Amniotic epithelial cell (primary cell): ENCODE measurements at regions not wholly inside any gene's neighbourhood (a gene's known extent, or its start where the extent isn't known, plus 50 kb on each side); places are given as distances from the start of the nearest gene placed in this dataset.

Source experiments
- DNase-seq: peaks from one replicate; pipeline ENCODE4 v3.0.0-alpha.2; 2010; ENCODE audit warnings: low read depth

DNA sequence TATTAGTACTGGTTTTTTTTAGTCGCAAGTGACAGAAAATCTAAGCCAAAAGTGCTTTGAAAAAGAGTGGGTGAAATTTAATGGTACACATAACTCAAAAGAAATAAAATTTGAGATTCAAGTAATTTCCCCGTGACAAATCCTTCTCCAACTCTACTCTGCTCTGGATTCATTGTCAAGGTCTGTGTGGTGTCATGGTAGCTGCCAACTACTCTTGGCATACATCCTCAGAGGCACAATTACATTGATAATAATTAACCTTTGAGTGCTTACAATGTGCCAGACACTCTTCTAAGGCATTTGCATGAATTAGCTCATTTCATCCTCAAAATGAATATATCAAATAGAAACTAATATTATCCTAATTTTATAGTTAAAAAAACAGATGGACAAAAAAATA lies 1153.9 kb upstream of the NCAM2 start:
- DNase-seq, result no peak

- DNase-seq, result no peak
Observed at GRCh38 chr21:19850157-19850556, 1148.1 kb upstream of the NCAM2 start.

GRCh38 chr21:19853061-19853460 lies 1145.1 kb upstream of the NCAM2 start:
- DNase-seq, result no peak

DNA sequence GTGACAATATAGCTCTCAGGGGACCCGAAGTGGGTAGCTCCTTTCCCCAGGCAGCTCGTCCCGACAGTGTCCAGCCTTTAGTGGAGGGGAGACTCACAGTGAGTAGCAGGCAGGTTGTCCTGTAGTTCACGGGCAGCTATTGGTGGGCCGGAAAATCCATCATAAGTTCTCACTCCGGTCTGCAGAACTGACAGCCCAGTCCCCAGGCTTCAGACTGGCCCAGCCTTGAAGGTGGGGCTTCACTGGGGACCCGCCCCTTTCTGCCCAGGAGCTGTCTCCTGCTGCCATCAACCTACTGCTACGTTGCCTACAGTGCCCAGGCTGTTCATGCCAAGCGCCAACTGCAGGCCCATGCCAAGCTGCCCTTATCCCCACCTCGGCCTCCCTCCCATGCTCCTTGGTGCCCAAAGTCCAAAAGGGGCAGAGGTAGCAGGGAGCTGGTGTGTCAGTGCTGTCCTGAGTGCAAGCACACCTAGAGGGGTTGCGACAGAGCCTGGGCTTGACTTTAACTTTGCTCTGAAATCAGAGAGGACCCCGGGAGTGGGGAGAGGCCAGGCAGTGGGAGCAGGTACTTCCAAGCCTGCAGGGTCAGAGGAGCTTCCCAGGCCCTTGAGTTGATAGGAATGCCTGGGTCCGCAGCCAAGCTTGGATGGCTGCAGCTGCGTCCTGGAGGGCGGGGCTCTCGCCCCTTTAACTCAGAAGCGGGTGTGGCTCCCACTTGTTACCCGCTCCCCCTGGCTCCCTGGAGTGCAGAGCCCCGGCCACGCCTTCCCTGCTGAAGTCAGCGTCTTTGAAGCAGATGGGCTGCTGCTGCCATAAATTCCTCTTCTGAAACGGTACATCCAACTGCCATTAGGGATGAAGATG lies 1144.3 kb upstream of the NCAM2 start:
- no peak for DNase-seq

DNA sequence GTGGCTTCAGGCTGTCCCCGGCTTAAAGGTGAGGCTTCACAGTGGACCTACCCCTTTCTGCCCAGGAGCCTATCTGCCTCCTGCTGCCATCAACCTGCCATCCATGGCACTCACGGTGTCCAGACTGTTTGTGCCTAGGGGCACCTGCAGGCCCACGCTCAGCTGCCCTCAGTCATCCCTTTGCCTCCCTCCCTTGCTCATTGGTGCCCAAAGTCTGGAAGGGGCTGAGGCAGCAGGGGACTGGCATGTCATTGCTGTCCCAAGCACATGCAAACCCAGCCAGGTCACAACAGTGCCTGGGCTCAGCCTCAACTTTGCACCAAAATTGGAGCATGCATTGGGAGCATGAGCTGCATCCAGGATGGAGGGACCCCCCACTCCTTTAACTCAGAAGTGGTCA lies 1142.7 kb upstream of the NCAM2 start:
- no peak for DNase-seq

DNA sequence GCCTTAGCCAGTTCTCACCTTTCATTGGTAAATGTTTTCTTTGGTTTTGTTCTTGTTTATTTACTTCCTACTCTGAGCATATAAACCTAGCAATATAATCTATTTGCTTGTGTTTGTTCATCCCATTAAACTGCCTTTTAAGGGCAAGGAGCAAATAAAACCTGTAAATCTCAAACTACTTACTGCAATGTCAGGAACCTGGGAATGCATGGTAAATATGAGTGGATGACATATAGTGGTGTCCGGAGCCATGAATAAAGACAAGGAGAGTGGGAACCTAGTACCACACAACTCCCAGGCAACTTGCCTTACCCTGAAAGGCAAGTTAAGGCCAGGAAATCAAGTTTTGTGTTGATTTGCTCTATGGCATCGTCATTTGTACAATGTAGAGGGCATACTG lies 1133.7 kb upstream of the NCAM2 start:
- no peak for DNase-seq

- no peak for DNase-seq
Observed at GRCh38 chr21:19870682-19871081, 1127.5 kb upstream of the NCAM2 start.

DNA sequence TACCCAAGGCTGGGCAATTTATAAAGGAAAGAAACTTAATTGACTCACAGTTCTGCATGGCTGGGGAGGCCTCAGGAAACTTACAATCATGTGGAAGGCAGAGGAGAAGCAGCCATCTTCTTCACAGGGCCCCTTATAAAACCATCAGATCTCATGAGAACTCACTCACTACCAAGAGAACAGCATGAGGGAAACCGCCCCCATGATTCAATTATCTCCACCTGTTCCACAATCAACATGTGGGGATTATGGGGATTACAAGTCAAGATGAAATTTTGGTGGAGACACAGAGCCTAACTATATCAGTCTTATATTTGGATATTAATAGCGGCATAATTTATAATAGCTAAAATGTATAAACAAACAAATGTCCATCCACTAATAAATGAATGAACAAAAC lies 1123.7 kb upstream of the NCAM2 start:
- DNase-seq, result no peak

DNA sequence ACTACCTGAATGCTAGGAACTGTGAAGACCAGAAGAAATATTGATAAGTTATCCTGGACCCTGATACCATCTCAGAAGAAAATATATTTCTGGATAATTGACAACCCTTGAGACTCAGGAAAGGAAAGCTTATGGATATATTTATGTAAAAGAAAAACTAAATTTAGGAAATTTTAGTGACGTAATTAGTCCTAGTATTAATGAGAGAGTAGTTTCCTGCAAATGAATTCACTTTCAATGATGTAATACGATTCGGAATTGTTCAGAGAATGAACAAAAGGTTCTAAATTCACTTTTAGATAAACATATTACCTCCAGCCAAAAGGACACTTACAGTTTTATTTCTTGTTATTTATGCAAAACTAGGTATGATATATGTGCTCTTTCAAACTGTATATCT lies 1120.1 kb upstream of the NCAM2 start:
- DNase-seq, result no peak

GRCh38 chr21:19899645-19900044 lies 1098.6 kb upstream of the NCAM2 start:
- DNase-seq, result no peak

GRCh38 chr21:19900149-19900548 lies 1098.1 kb upstream of the NCAM2 start:
- no peak for DNase-seq

GRCh38 chr21:19908390-19908789 lies 1089.8 kb upstream of the NCAM2 start:
- no peak for DNase-seq

DNA sequence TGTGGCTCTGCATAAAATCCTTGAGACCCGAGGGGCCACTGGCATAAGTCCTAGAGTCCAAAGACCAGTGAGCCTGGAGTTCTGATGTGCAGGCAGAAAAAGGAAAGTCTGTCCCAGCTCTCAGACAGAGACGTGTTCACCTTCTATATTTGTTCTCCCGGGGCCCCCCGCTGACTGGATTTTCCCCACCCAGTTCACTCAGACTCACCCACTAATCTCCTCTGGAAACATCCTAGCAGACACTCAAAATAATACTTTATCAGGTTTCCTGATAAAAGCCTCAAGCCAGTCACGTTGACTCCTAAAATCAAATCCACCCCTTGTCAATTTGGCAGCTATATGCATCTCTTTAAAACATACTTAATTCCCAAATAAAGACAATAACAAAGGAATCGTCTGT lies 1084.2 kb upstream of the NCAM2 start:
- no peak for DNase-seq

- DNase-seq, result peak; percentile 59
Observed at GRCh38 chr21:19921211-19921610, 1077.0 kb upstream of the NCAM2 start.

- DNase-seq, result no peak
Observed at GRCh38 chr21:19922122-19922521, 1076.1 kb upstream of the NCAM2 start.

DNA sequence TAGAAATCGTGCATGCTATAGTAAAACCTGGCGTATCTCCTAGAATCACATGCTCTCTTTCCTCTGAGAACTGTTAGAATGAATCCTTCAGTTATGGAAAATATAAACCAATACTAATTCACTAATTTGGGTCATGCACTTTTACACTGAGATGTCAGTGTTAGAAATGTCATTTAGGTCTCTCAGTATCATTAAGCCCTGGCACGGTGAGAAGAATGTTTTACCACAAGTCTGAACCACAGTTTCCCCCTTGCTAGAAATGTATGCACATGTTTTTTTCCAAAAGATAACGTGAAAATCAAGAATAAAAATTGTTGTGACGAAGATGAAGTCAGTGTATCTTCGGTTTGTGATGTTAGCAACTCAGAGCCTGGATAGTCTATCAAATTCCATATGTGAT lies 1062.7 kb upstream of the NCAM2 start:
- DNase-seq, result no peak

DNA sequence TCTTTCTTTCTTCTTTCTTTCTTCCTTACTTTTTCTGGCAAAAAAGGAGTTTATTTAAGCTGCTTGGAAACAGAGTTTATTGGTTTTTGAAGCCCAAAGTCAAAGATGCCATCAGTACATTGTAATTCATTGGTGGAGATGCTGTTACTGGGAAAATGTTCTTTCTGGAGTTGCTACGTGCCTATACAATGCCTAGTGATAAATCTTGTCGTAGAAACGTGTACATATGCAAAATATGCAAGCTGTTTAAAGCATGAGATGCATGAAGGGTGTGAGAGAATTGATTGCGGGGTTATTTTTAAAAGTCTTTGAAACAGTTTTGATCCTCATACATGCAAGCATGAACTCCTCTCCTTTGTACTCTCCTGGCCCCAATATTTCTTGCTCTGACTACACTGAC lies 1060.6 kb upstream of the NCAM2 start:
- no peak for DNase-seq

- no peak for DNase-seq
Observed at GRCh38 chr21:19941626-19942025, 1056.6 kb upstream of the NCAM2 start.

DNA sequence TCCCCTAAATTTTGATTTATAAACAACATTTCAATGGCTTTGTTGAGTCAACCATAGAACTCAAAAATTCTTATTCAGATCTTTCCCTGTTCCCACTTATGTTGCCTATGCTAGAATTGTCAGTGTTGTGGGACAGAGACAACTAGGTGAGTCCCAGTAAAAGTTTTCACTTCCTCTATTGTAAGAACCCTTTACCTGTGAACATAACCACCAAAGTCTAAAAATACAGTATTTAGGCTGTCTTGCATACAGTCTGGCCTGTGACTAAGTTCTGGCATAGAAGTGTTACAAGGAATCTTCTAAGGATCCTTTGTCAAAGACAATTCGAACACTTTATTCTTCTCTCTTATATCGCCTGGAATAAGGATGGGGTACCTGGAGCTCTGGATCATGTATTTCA lies 1047.9 kb upstream of the NCAM2 start:
- DNase-seq, result no peak

DNA sequence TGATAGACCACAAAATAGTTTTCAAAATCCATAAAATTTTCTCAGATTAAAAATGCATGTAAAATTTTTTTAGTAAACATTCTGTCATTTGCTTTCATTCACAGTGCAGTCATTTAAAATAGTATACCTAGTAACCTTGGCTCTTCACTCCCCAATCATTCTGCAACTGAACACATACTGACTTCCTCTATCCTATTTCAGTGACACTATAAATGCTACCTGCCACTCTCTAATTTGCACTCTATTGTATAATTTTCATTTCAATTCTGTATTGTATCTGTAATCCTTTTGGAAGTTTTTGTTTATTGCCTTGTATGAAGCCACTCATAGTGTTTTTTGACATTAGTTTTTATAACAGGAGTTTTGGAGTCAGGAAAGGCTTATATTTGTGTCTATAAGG lies 1029.1 kb upstream of the NCAM2 start:
- no peak for DNase-seq

GRCh38 chr21:19981938-19982337 lies 1016.3 kb upstream of the NCAM2 start:
- no peak for DNase-seq

GRCh38 chr21:19986396-19986795 lies 1011.8 kb upstream of the NCAM2 start:
- DNase-seq, result no peak

GRCh38 chr21:19987671-19988070 lies 1010.5 kb upstream of the NCAM2 start:
- no peak for DNase-seq

DNA sequence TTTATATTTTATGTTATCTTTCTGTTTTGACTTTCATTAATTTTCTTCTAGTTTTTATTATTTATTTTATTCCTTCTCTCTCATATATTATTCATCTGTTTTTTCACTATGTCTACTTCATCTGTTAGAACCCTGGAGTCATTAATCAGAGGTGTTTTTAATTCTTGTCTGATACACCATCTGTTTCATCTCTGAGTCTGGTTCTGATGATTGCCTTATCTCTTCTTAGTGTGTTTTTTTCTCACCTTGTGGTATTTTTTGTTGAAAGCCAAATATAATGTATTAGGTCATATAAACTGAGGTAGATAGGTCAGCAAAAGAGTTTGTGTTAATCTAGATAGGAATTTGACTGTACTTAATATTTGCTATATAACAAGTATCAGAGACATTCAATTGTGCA lies 1005.7 kb upstream of the NCAM2 start:
- DNase-seq, result no peak
